Upper lobe of right lung (tissue), 1 donor: ENCODE measurements at regions not wholly inside any gene's neighbourhood (a gene's known extent, or its start where the extent isn't known, plus 50 kb on each side); places are given as distances from the start of the nearest gene placed in this dataset.

ENCODE experiments used
- ATAC-seq: fragments of 200-7000 bp; cut with Tn5 transposase; one replicate; pipeline ENCODE4 v1.9.1; 2020; ENCODE audit warnings: mild to moderate bottlenecking, moderate library complexity
- DNase-seq: peaks from one replicate; pipeline ENCODE4 v3.0.0-alpha.2; 2020
- H3K27ac ChIP-seq: fragments of 200-600 bp; one replicate; pipeline ENCODE4 v1.8.0; 2022
- H3K27me3 ChIP-seq: fragments of 200-600 bp; one replicate; pipeline ENCODE4 v1.8.0; 2022; ENCODE audit warnings: mild to moderate bottlenecking
- H3K36me3 ChIP-seq: fragments of 200-600 bp; one replicate; pipeline ENCODE4 v1.8.0; 2022
- H3K4me1 ChIP-seq: fragments of 200-600 bp; one replicate; pipeline ENCODE4 v1.8.0; 2022
- H3K4me3 ChIP-seq: fragments of 200-600 bp; one replicate; pipeline ENCODE4 v1.8.0; 2022; ENCODE audit warnings: mild to moderate bottlenecking
- H3K9me3 ChIP-seq: fragments of 200-600 bp; one replicate; pipeline ENCODE4 v1.8.0; 2022
- CTCF ChIP-seq: fragments of 200-600 bp; IDR thresholded peaks from one replicate; pipeline ENCODE4 v1.8.0; 2022; ENCODE audit warnings: antibody characterized with exemption
- intact Hi-C: fragments of 100-400 bp; cut with DNase I; formaldehyde crosslinking; loops from one replicate; pipeline ENCODE4 v1.11.0; 2022
- donor health status: DM: no; HTN: yes; CAD: no; lungs with severe emphysema.

- intact Hi-C loops: no loop called here
- DNase-seq (no peak), ATAC-seq (peak; percentile 54)
- no peaks in the 10 kb centered on the region for H3K36me3 ChIP-seq
- TF ChIP-seq CTCF: no peak
- H3K4me1 ChIP-seq: no peaks in the 10 kb centered on the region
- H3K4me3 ChIP-seq: peak overlapping the region; percentile 29
- H3K27ac ChIP-seq: no peak overlapping the region
- no peaks in the 10 kb centered on the region for H3K9me3 ChIP-seq
- no peaks in the 10 kb centered on the region for H3K27me3 ChIP-seq
These were observed 161.3 kb upstream of the IFNG-AS1 start for GRCh38 chr12:67827820-67828383.

GRCh38 chr12:67829896-67830295, 159.4 kb upstream of the IFNG-AS1 start:
- intact Hi-C loops: no loop called here
- no peak for DNase-seq

GRCh38 chr12:67832155-67832554, 157.1 kb upstream of the IFNG-AS1 start:
- no peaks in the 10 kb centered on the region for H3K27me3 ChIP-seq
- H3K9me3 ChIP-seq: no peaks in the 10 kb centered on the region
- H3K27ac ChIP-seq: no peak overlapping the region
- no peaks in the 10 kb centered on the region for H3K4me1 ChIP-seq
- ATAC-seq (no peak), DNase-seq (no peak)
- intact Hi-C loops: no loop called here
- no peak overlapping the region for H3K4me3 ChIP-seq
- TF ChIP-seq CTCF: no peak
- H3K36me3 ChIP-seq: no peaks in the 10 kb centered on the region

More at GRCh38 chr12:67829896-67830295, 159.4 kb upstream of the IFNG-AS1 start:
- Histone ChIP-seq H3K9me3 (no peaks in the 10 kb centered on the region), H3K36me3 (no peaks in the 10 kb centered on the region), H3K27ac (no peak overlapping the region), H3K4me1 (no peaks in the 10 kb centered on the region), H3K27me3 (no peaks in the 10 kb centered on the region), H3K4me3 (no peak overlapping the region)
- no peak for TF ChIP-seq CTCF
- no peak for ATAC-seq

- Histone ChIP-seq H3K9me3 (no peaks in the 10 kb centered on the region), H3K27ac (no peak overlapping the region), H3K4me3 (no peak overlapping the region), H3K36me3 (no peaks in the 10 kb centered on the region), H3K27me3 (no peaks in the 10 kb centered on the region), H3K4me1 (no peaks in the 10 kb centered on the region)
- intact Hi-C loops: no loop called here
- no peak for TF ChIP-seq CTCF
- no peak for ATAC-seq
- no peak for DNase-seq
These were observed 155.6 kb upstream of the IFNG-AS1 start for GRCh38 chr12:67833602-67834001.

- no peak for TF ChIP-seq CTCF
- no peaks in the 10 kb centered on the region for H3K36me3 ChIP-seq
- DNase-seq (no peak), ATAC-seq (no peak)
- intact Hi-C loops: no loop called here
- H3K27ac ChIP-seq: no peak overlapping the region
- H3K9me3 ChIP-seq: peaks cover 5% of the 10 kb centered on the region
- H3K4me3 ChIP-seq: no peak overlapping the region
- H3K27me3 ChIP-seq: no peaks in the 10 kb centered on the region
- no peaks in the 10 kb centered on the region for H3K4me1 ChIP-seq
These were observed 151.4 kb upstream of the IFNG-AS1 start for GRCh38 chr12:67837876-67838275.

GRCh38 chr12:67842124-67842523, 147.1 kb upstream of the IFNG-AS1 start:
- no peak for TF ChIP-seq CTCF
- Histone ChIP-seq H3K9me3 (peaks cover 5% of the 10 kb centered on the region), H3K4me1 (no peaks in the 10 kb centered on the region), H3K27ac (no peak overlapping the region), H3K36me3 (no peaks in the 10 kb centered on the region), H3K4me3 (no peak overlapping the region), H3K27me3 (no peaks in the 10 kb centered on the region)
- ATAC-seq: no peak
- intact Hi-C loops: no loop called here
- no peak for DNase-seq
